ENCODE measurements at regions not wholly inside any gene's neighbourhood (a gene's known extent, or its start where the extent isn't known, plus 50 kb on each side); places are given as distances from the start of the nearest gene placed in this dataset.

- in situ Hi-C loops (cut with MboI; ENCODE audit: low sequenced_read_pairs): no loop called here
- POLR2A ChIA-PET (ENCODE audit: unreplicated experiment): no interaction called here
- Histone ChIP-seq H3K56ac (ENCODE audit: extremely low read depth, insufficient read depth, low read length) (no peak overlapping the region), H2BK120ac (ENCODE audit: low read depth, low read length) (no peak overlapping the region), H3K4me1 (ENCODE audit: control insufficient read depth, insufficient read depth, low read length) (no peaks in the 10 kb centered on the region), H3K9me1 (ENCODE audit: insufficient read depth, low read length) (no peaks in the 10 kb centered on the region), H2BK20ac (ENCODE audit: low read depth, low read length) (no peak overlapping the region), H2AFZ (replicated peaks; ENCODE audit: low read length, poor library complexity) (no peak overlapping the region), H2BK5ac (ENCODE audit: low read depth, low read length, poor library complexity, severe bottlenecking) (no peak overlapping the region), H3K9ac (ENCODE audit: low read depth, low read length) (no peak overlapping the region), H2AK5ac (ENCODE audit: low read depth, low read length) (no peak overlapping the region), H3K27me3 (ENCODE audit: control insufficient read depth, insufficient read depth, low read length) (no peaks in the 10 kb centered on the region), H2AK9ac (replicated peaks; ENCODE audit: low read depth, low read length, poor library complexity) (no peak overlapping the region), H3K4me2 (ENCODE audit: low read depth, low read length) (no peak overlapping the region), H4K91ac (ENCODE audit: insufficient read depth, low read depth, low read length) (no peak overlapping the region), H3K4me3 (ENCODE audit: insufficient read depth, low read depth, low read length) (no peak overlapping the region), H2BK15ac (ENCODE audit: low read depth, low read length) (no peak overlapping the region), H4K20me1 (ENCODE audit: insufficient read depth, low read length) (no peaks in the 10 kb centered on the region), H3K18ac (ENCODE audit: low read depth, low read length) (no peak overlapping the region), H3K27ac (ENCODE audit: insufficient read depth, low read length) (no peak overlapping the region), H4K5ac (ENCODE audit: low read depth, low read length) (no peak overlapping the region), H3K23ac (ENCODE audit: low read depth, low read length) (no peak overlapping the region), H3K14ac (replicated peaks; ENCODE audit: low read depth, low read length) (no peak overlapping the region), H4K8ac (ENCODE audit: low read depth in 2 of 2, low read length in 2 of 2) (no peak overlapping the region), H3K9me3 (ENCODE audit: control insufficient read depth, insufficient read depth, low read length) (peaks cover 56% of the 10 kb centered on the region), H3K79me1 (ENCODE audit: low read depth in 1 of 2, low read length in 2 of 2) (no peaks in the 10 kb centered on the region), H3K4ac (ENCODE audit: low read depth, low read length) (no peak overlapping the region), H3K36me3 (ENCODE audit: control insufficient read depth, insufficient read depth, low read length) (no peaks in the 10 kb centered on the region)
- ATAC-seq (ENCODE audit: low read depth): no peak
- dilution Hi-C loops (cut with HindIII; ENCODE audit: low sequenced_read_pairs, unreplicated experiment): no loop called here
- no CpG with 5 or more reads among the region's 6 CpGs for WGBS, 2 experiments (ENCODE audit: extremely low coverage in 2 of 2, insufficient read length in 1 of 2)
- no peak for DNase-seq
- CTCF ChIA-PET: no interaction called here
- BruUV-seq (replicated peaks): no TSS peak
- intact Hi-C loops (cut with micrococcal nuclease): no loop called here
- TF ChIP-seq MXI1 (IDR thresholded peaks at IDR 0.05; ENCODE audit: borderline replicate concordance, low read depth, low read length) (no peak), SMC3 (IDR thresholded peaks at IDR 0.05; ENCODE audit: low read depth, low read length) (no peak), BHLHE40 (IDR thresholded peaks at IDR 0.05; ENCODE audit: low read depth, low read length) (no peak), RAD21 (IDR thresholded peaks at IDR 0.05; ENCODE audit: low read length) (no peak), RFX5 (IDR thresholded peaks at IDR 0.05; ENCODE audit: low read depth, low read length) (no peak), USF2 (IDR thresholded peaks at IDR 0.05; ENCODE audit: low read depth, low read length) (no peak)
These were observed 52.0 kb upstream of the DACT2 start for GRCh38 chr6:168371618-168371980.
